ENCODE measurements at regions not wholly inside any gene's neighbourhood (a gene's known extent, or its start where the extent isn't known, plus 50 kb on each side); places are given as distances from the start of the nearest gene placed in this dataset.

DNA sequence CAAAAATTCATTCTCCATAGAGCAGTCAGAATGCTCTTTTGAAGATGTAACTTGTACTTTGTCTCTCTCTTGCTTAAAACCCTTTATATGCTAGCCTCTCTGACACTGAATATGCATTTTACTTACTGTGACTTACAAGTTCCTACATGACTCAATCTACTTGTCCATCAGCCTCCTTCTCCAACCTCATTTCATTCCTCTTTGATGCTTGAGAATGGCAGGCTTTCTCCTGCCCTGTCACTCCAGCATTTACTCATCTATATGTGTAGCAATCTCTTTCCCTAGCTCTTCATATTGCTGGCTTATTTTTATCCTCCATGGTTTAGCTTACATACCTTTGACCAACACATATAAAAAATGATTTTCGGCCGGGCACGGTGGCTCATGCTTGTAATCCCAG, 561.9 kb downstream of the CCER1 start:
- ChIA-PET CTCF (interaction anchor here (1.0 kb wide), 1 partner anchor 13 kb away, joined by 3 read pairs; no protein-coding TSS in a partner anchor), POLR2A (no interaction called here)
- no peak for DNase-seq (ENCODE audit: extremely low spot score)
- TF ChIP-seq, protein P1, sequence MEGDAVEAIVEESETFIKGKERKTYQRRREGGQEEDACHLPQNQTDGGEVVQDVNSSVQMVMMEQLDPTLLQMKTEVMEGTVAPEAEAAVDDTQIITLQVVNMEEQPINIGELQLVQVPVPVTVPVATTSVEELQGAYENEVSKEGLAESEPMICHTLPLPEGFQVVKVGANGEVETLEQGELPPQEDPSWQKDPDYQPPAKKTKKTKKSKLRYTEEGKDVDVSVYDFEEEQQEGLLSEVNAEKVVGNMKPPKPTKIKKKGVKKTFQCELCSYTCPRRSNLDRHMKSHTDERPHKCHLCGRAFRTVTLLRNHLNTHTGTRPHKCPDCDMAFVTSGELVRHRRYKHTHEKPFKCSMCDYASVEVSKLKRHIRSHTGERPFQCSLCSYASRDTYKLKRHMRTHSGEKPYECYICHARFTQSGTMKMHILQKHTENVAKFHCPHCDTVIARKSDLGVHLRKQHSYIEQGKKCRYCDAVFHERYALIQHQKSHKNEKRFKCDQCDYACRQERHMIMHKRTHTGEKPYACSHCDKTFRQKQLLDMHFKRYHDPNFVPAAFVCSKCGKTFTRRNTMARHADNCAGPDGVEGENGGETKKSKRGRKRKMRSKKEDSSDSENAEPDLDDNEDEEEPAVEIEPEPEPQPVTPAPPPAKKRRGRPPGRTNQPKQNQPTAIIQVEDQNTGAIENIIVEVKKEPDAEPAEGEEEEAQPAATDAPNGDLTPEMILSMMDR (IDR thresholded peaks at IDR 0.05; ENCODE audit: control extremely low read depth, extremely low read depth, low read depth, missing control alignments), result no peak

DNA sequence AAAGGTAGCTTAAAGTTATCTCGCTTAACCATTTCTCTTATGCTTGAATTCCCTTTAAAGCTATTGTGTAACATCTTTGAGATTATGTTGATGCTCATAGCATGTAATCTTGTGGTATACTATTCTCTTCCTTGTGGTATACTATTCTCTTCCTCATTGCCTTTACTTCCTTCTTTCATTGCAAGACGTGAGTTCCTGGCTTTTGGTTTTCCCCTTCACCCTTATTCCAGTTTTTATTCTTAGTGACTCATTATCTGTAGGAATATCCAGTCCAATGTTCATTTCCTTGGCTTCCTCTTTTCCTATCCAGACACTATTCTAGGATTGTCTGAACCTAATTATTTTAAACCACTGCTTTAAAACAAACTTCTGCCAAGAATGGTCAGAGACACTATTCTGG, 564.0 kb downstream of the CCER1 start:
- CTCF ChIA-PET, result no interaction called here
- POLR2A ChIA-PET, result no interaction called here
- no peak for DNase-seq (ENCODE audit: extremely low spot score)
- TF ChIP-seq, protein P1 (IDR thresholded peaks at IDR 0.05; ENCODE audit: control extremely low read depth, extremely low read depth, low read depth, missing control alignments), result no peak

DNA sequence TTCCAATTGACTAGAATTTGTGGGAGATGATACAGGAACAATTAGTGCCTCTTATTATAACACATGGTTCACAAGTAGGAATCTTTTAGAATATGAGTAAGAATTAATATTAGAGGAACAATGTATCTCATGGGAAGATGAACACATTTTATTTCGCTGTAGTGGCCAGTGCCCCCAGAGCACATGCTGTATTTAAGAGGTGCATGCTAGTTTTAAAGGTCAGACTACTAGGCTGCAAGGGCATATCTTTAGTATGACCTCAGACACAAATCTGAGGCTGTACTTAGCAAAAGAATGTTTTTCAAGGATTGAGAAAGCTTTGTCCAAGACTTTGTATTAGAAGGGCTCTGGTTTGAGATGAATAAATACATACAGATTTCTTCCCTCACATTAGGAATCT, 586.9 kb downstream of the CCER1 start:
- ChIA-PET POLR2A (no interaction called here), CTCF (interaction anchor here (0.8 kb wide), 1 partner anchor 12 kb away, joined by 3 read pairs; no protein-coding TSS in a partner anchor)
- TF ChIP-seq, protein P1 (IDR thresholded peaks at IDR 0.05; ENCODE audit: control extremely low read depth, extremely low read depth, low read depth, missing control alignments), result no peak
- no peak for DNase-seq (ENCODE audit: extremely low spot score)

DNA sequence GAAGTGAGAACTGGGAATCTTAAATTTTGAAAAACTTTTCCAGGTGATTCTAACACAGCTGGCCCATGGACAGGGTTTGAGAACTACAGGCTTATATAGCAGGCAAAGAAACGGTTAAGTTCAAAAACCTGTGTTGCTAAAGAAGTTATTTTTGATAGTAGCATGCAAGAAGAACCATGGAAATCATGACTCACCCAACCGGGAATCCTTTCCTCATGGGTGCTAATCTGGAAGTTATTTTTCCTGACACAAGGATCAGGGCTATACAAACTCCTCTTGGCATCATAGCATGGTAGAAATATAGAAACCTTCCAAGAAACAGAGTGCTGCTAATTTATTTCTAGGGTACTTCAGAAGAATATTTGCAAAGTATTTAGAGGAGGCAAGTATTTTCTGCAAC, 588.7 kb downstream of the CCER1 start:
- CTCF ChIA-PET, result interaction anchor here (1.0 kb wide), 1 partner anchor 10 kb away, joined by 3 read pairs; no protein-coding TSS in a partner anchor
- POLR2A ChIA-PET, result no interaction called here
- no peak for DNase-seq (ENCODE audit: extremely low spot score)
- TF ChIP-seq, protein P1 (IDR thresholded peaks at IDR 0.05; ENCODE audit: control extremely low read depth, extremely low read depth, low read depth, missing control alignments), result no peak

DNA sequence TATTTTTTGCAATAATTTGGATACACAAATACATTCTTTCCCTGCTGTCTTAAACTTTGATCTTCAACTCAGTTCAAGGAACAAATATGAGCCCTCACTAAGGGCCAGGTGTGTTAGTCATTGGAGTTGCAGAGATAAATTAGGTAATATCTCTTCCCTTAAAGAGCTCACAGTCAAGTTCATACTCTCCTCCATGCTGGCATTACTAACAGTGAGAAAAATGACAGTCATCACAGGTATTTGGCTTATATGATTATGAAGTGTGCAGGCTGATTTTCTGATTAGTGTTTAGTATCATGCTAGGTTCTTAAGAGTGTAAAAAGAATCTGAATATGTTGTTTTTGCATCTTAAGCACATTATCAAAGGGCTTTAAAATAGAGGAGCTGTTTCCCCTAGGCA, 594.7 kb downstream of the CCER1 start:
- CTCF ChIA-PET, result no interaction called here
- TF ChIP-seq, protein P1 (IDR thresholded peaks at IDR 0.05; ENCODE audit: control extremely low read depth, extremely low read depth, low read depth, missing control alignments), result no peak
- DNase-seq (ENCODE audit: extremely low spot score), result no peak
- POLR2A ChIA-PET, result no interaction called here

DNA sequence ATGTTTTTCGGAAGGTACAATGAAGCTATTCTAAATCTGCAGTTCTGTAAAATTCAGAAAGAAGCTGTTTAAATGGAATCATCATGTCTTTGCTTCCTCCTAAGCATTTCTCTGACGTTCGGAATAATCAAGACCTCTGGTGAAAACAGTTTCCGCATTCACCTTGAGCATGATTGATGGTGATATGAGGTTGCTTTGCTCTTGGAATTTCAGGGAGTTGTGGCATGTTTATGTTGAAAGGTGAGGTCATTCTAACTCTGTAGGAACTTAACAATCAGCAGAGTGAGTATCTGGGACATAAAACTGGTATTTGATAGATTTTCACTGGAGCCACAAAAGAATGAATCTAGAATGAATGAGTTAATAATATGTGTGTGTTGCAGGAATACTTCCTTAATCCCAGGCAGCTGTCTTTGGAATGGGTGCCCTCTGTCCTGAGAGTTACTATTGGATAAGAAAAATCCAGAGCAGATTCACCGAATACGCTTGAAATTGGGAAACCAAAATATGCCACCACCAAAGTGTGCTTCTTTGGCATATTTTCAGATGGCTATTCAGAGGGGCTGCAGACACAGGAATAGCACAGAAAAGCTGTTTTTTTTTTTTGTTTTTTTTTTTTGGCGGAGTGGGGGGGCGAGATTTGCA, 599.1 kb downstream of the CCER1 start:
- POLR2A ChIA-PET, result no interaction called here
- no peak for DNase-seq (ENCODE audit: extremely low spot score)
- TF ChIP-seq, protein P1 (IDR thresholded peaks at IDR 0.05; ENCODE audit: control extremely low read depth, extremely low read depth, low read depth, missing control alignments), result no peak
- CTCF ChIA-PET, result interaction anchor here (0.8 to 1.1 kb wide), 2 partner anchors 11 to 15 kb away, joined by 3 read pairs; no protein-coding TSS in a partner anchor

Measured in GM10248 (cell line).